ENCODE measurements at regions not wholly inside any gene's neighbourhood (a gene's known extent, or its start where the extent isn't known, plus 50 kb on each side); places are given as distances from the start of the nearest gene placed in this dataset.

DNA sequence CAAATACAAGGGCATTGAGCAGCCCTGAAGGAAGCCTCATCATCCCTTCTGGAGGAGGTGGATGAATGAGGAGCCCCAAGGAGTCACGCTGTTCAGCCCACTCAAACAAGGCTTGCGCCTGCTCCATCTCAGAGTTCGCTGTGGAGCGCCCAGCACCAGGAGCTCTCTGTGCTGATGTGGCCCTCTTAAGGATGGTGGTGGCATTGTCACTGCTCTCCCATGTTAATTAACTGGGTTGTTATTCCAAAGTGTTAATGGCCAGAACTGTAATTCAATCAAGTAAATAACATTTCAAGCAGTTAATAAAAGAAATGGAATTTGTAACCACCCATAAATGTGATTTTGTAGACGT, 726.0 kb upstream of the RAB6C start:
- Histone ChIP-seq H3K36me3 (ENCODE audit: insufficient read depth, low read length) (no peaks in the 10 kb centered on the region), H3K27me3 (ENCODE audit: control insufficient read depth in 1 of 2, insufficient read depth in 2 of 2, low read length in 2 of 2) (no peaks in the 10 kb centered on the region), H3K27ac (ENCODE audit: low read depth in 1 of 2, low read length in 2 of 2) (no peak overlapping the region), H3K4me3 (ENCODE audit: low read length) (no peak overlapping the region), H3K9me3 (ENCODE audit: control insufficient read depth in 1 of 2, insufficient read depth in 1 of 2, low read length in 2 of 2) (peaks cover 0 to 4% of the 10 kb centered on the region in 2 experiments), H3K4me1 (ENCODE audit: insufficient read depth, low read length) (no peaks in the 10 kb centered on the region)
- H3K9me3 Mint-ChIP-seq, result peaks cover 7% of the 10 kb centered on the region
- no peak for TF ChIP-seq CTCF (IDR thresholded peaks at IDR 0.05)
- intact Hi-C loops (cut with DNase I, micrococcal nuclease), result no loop called here
- H3K36me3 Mint-ChIP-seq (ENCODE audit: low read depth), result no peaks in the 10 kb centered on the region
- H3K27ac Mint-ChIP-seq, result no peak overlapping the region
- ChIA-PET CTCF (no interaction called here), POLR2A (no interaction called here)
- no peak overlapping the region for H3K4me3 Mint-ChIP-seq
- ATAC-seq (ENCODE audit: poor library complexity) (no peak), DNase-seq (no peak)
- H3K4me1 Mint-ChIP-seq (ENCODE audit: low read depth), result no peaks in the 10 kb centered on the region
- H3K27me3 Mint-ChIP-seq, result no peaks in the 10 kb centered on the region

GRCh38 chr2:129254718-129255117, 724.7 kb upstream of the RAB6C start:
- no peak overlapping the region for H3K4me3 Mint-ChIP-seq
- H3K36me3 Mint-ChIP-seq (ENCODE audit: low read depth), result no peaks in the 10 kb centered on the region
- intact Hi-C loops (cut with DNase I, micrococcal nuclease), result no loop called here
- no peak overlapping the region for H3K4me3 ChIP-seq (ENCODE audit: low read length)
- H3K9me3 Mint-ChIP-seq, result peaks cover 13% of the 10 kb centered on the region
- H3K4me1 ChIP-seq (ENCODE audit: insufficient read depth, low read length), result no peaks in the 10 kb centered on the region
- H3K36me3 ChIP-seq (ENCODE audit: insufficient read depth, low read length), result no peaks in the 10 kb centered on the region
- H3K27me3 Mint-ChIP-seq, result no peaks in the 10 kb centered on the region
- DNase-seq, result no peak
- no peak overlapping the region for H3K27ac ChIP-seq (ENCODE audit: low read depth in 1 of 2, low read length in 2 of 2)
- POLR2A ChIA-PET, result no interaction called here
- CTCF ChIA-PET, result no interaction called here
- no peak overlapping the region for H3K27ac Mint-ChIP-seq
- no peaks in the 10 kb centered on the region for H3K27me3 ChIP-seq (ENCODE audit: control insufficient read depth in 1 of 2, insufficient read depth in 2 of 2, low read length in 2 of 2)
- no peaks in the 10 kb centered on the region for H3K4me1 Mint-ChIP-seq (ENCODE audit: low read depth)
- H3K9me3 ChIP-seq (ENCODE audit: control insufficient read depth in 1 of 2, insufficient read depth in 1 of 2, low read length in 2 of 2), result peaks cover 0 to 4% of the 10 kb centered on the region in 2 experiments
- ATAC-seq (ENCODE audit: poor library complexity), result no peak
- no peak for TF ChIP-seq CTCF (IDR thresholded peaks at IDR 0.05)

GRCh38 chr2:129255610-129256313, 723.7 kb upstream of the RAB6C start:
- H3K36me3 Mint-ChIP-seq (ENCODE audit: low read depth), result no peaks in the 10 kb centered on the region
- peaks cover 0 to 9% of the 10 kb centered on the region in 2 experiments for H3K9me3 ChIP-seq (ENCODE audit: control insufficient read depth in 1 of 2, insufficient read depth in 1 of 2, low read length in 2 of 2)
- H3K27ac ChIP-seq (ENCODE audit: low read depth in 1 of 2, low read length in 2 of 2), result no peak overlapping the region
- peaks cover 13% of the 10 kb centered on the region for H3K9me3 Mint-ChIP-seq
- no peaks in the 10 kb centered on the region for H3K27me3 Mint-ChIP-seq
- ATAC-seq (ENCODE audit: poor library complexity) (no peak), DNase-seq (no peak)
- no peak for TF ChIP-seq CTCF (IDR thresholded peaks at IDR 0.05)
- POLR2A ChIA-PET, result no interaction called here
- CTCF ChIA-PET, result no interaction called here
- no peak overlapping the region for H3K4me3 Mint-ChIP-seq
- no peaks in the 10 kb centered on the region for H3K27me3 ChIP-seq (ENCODE audit: control insufficient read depth in 1 of 2, insufficient read depth in 2 of 2, low read length in 2 of 2)
- H3K4me1 Mint-ChIP-seq (ENCODE audit: low read depth), result no peaks in the 10 kb centered on the region
- no peaks in the 10 kb centered on the region for H3K4me1 ChIP-seq (ENCODE audit: insufficient read depth, low read length)
- H3K27ac Mint-ChIP-seq, result no peak overlapping the region
- H3K36me3 ChIP-seq (ENCODE audit: insufficient read depth, low read length), result no peaks in the 10 kb centered on the region
- no peak overlapping the region for H3K4me3 ChIP-seq (ENCODE audit: low read length)
- intact Hi-C loops (cut with DNase I, micrococcal nuclease), result no loop called here

Measured in CD4-positive, alpha-beta T cell (primary cell).